Activated T-cell treated with anti-CD3 and anti-CD28 coated beads, Interleukin-2, amount 50 U/mL, for 1 hour (primary cell): ENCODE measurements at regions not wholly inside any gene's neighbourhood (a gene's known extent, or its start where the extent isn't known, plus 50 kb on each side); places are given as distances from the start of the nearest gene placed in this dataset.

ENCODE experiments used
- DNase-seq: peaks from one replicate; pipeline ENCODE4 v3.0.0-alpha.2; 2020

GRCh38 chr3:194977356-194977755 is 291.7 kb downstream of the FAM43A start:
- no peak for DNase-seq

DNA sequence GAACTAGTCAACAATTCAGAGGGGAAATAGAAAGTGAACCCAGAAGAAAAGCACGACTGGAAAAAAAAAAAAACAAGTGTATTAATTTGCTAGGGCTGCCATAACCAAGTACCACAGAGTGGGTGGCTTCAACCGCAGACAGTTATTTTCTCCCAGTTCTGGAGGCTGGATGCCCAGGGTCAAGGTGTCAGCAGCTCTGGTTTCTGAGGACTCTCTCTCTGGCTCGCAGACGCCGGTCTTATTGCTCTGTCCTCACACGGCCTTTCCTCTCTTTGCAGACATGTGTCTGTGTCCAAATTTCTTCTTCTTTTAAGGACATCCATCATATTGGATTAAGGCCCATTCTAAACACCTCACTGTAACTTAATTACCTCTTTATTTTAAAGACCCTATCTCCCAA is 291.8 kb downstream of the XXYLT1 start:
- no peak for DNase-seq

DNA sequence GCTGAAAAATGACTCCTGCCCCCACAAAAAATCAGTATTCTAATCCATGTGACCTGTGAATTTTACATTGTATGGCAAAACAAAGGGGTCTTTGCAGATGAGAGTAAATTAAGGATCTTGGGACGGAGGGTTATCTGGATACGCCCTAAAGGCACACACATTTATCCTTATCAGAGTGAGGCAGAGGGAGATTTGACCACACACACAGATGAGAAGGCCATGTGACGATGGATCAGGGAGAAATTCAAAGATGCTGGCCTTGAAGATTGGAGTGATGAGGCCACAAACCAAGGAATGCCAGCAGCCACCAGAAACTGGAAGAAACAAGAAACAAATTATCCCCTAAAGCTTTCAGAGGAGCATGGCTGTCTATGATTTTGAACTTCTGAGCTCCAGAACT is 288.5 kb downstream of the XXYLT1 start:
- no peak for DNase-seq

GRCh38 chr3:194983121-194983520 is 287.8 kb downstream of the XXYLT1 start:
- DNase-seq: no peak

DNA sequence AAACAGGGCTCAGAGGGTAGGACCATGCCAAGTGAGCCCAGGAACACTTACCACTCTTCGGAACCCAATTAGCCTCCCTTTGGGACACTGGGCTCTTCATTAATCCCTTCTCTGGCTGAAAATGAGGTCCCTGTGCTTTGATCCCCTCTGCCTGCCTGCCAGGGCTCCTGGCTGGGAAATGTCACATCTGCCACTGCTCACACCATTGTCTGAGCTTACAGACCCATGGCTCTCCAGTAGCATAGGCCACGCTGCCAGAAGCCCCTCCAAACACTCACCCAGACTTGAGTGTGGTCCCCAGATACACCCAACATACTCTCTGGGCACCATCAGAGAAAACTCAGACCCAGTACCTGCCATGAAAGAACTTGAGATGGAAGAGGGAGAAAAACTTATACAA is 287.3 kb downstream of the XXYLT1 start:
- DNase-seq: no peak

- no peak for DNase-seq
Observed at GRCh38 chr3:194984066-194984465, 286.9 kb downstream of the XXYLT1 start.

- DNase-seq: no peak
Observed at GRCh38 chr3:194984622-194985021, 286.3 kb downstream of the XXYLT1 start.

DNA sequence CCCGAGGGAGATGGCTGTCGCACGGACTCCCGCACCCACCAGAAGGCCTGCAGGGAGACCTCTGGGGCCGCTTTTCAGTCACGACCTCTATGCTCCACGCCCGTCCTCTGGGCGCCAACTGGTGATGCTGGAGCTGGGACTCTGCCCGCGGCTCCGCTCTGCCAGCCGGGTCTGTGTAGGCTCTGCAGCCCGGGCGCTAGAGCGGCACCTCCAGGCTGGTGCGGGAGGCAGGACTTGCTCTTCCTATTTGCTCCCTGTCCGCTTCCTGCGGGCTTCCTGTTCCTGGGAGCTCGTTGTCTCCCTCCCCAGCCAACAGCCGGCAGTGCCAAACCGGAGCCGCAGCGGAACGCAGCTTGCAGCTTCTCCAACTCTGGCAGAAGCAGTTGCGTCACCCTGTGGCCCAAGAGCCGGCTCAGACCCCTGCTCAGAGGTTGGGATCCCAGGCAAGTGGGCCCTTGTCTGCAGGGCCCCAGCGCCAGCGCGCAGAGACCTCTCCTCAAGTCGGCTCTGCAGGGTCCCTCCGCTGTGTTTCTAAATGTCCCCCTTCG is 285.9 kb downstream of the XXYLT1 start:
- no peak for DNase-seq

- DNase-seq: no peak
Observed at GRCh38 chr3:194986208-194987043, 284.5 kb downstream of the XXYLT1 start.

DNA sequence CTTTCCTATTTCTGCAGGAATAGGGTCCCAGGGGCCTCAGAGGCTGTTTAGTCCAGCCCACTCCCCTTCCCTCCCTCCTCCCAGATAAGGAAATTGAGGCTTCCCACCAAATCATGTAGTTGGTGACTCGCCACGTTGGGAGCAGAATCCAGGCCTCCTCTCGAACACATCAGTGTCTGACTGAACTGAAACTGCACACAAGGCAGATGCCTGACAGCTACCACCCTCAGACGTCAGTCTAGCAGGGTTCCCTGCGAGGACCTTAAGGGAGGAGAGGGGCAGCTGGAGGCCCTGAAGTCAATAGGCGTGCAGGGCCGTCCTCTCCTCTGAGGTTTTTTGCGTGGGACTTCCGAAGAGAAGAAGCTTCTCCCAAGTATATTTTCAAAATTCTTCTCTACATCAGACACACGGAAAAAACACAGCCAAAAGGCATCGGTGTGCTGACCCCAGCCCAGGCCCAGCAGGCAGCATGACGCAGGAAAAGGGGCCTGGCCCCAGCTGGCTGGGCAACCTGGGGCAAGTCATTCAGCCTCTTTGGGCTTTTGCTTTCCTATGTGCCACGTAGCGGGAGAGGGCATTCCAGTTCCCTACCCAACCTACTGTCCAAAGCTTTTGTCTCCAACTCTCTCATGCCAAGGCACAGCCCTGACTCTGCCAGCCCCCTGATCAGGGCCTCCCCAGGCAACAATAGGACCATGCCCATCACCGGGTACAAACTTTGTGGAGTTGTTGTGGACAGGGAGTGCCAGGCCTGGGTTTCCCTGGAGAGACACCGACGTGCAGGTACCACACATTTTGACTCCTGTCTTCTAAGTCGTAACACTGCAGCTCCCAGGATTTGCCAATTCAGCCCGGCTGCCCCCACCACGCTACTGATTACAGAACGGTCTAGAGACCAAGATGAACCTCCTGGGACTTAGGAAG is 283.1 kb downstream of the XXYLT1 start:
- no peak for DNase-seq

GRCh38 chr3:194988495-194989165 is 282.3 kb downstream of the XXYLT1 start:
- DNase-seq: no peak

DNA sequence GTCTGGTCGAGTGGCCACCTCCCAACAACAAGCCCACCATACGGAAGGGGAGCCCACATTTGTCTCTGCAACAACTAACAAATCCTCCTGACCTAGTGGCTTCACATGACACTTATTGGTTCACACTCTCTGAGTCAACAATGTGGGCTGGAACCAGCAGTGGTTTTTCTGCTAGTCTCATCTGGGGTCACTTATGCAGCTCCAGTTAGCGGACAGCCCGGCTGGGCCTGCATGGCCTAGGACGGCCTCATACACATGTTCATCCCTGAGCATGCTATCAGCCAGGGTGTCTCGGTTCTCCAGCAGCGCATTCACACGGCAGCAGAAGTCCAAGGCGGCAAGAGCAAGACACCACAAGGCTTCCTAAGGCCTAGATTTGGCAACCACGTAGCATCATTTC is 281.7 kb downstream of the XXYLT1 start:
- no peak for DNase-seq

GRCh38 chr3:194990454-194991337 is 280.3 kb downstream of the XXYLT1 start:
- DNase-seq: no peak

GRCh38 chr3:194991338-194991654 is 279.7 kb downstream of the XXYLT1 start:
- DNase-seq: no peak

DNA sequence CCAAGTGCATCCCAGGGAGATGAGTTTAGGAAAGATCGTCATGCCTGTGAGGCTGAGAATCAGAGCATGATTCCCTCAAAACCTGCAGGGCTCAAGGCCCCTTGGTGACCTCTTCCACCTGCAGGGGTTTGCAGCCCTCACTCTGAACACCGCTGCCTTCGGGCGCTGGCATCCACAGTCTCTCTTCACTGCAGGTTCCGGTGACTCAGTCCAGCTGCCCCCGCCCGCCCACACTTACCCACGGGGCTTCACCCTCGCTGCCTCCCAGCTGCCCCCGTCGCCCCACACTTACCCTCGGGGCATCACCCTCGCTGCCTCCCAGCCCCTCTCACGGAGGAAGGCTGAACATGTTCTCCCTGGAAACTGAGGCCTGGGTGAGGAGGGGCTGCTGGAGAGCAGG is 277.1 kb downstream of the XXYLT1 start:
- DNase-seq: no peak

DNA sequence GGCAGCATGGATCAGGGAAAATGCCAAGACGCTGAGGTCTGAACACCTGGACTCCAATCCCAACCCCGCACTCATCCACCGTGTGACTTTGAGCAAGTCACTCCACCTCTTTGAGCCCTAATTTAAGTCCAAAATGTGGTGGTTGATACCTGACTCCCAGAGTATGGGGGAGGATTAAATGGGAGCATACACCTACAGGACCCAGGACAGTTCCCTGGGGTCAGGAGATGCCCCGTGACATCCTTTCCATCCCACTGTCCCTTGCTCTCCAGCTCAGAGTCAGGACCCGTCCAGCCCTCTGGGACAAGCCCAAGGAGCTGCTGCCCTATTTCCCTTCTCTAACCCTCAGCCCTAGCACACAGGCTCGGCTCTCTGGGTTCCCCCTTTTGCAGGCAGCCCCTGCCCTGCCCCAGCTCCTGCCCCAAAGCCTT is 276.4 kb downstream of the XXYLT1 start:
- no peak for DNase-seq

DNA sequence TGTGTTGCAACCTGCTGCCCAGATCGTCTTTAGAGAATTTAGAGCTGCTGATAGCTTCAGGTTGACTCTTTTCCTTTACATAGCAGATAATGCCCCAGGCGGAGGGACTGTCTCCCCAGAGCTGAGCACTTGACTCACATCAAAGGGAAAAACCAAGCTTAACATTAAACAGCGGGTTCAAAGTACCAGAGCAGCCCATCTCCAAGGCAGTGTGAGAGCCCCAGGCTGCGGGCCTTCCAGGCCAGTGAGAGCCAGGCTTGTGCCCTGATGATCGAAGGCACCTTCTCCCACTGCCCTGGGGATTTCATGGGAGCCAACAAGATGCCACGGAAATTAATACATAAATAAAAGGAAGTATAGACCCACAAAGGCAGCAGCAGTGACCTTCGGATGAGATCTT is 275.6 kb downstream of the XXYLT1 start:
- no peak for DNase-seq

DNA sequence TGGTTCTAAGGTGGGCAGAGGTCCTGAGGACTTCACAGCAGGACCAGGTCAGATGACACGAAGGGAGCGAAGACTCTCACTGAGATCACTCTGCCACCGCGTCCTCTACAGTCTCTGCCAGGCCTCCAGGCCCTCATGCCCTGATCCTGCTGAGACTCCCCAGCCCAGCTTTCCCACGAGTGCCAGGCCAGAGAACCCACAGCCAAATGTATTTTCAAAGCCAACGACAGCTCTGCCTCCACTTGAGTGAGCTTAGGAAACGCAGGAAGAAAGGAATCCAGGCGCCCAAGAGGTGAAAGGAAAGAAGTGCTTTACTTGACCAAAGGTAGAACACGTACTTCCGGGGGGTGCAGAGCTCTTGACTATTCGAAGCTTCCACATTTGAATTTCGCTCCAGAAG is 275.0 kb downstream of the XXYLT1 start:
- no peak for DNase-seq

DNA sequence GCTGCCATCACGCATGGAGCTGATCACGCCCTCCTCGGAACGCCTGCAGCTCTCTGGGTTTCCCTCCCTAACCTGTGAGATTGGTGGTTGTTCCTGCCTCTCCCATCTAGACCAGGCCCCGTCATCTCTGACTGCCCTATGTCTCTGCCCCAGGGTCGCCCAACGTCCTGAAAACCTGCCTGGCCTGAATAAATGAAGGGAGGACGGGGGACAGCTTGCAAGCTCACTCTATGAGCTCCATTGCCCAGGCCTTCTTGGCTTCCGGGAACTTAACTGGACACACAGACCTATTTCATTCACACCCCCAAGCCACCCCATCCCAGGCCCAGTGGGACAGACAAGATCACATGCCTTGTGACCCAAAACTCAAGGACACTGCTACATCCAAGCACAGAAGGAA is 274.2 kb downstream of the XXYLT1 start:
- no peak for DNase-seq

DNA sequence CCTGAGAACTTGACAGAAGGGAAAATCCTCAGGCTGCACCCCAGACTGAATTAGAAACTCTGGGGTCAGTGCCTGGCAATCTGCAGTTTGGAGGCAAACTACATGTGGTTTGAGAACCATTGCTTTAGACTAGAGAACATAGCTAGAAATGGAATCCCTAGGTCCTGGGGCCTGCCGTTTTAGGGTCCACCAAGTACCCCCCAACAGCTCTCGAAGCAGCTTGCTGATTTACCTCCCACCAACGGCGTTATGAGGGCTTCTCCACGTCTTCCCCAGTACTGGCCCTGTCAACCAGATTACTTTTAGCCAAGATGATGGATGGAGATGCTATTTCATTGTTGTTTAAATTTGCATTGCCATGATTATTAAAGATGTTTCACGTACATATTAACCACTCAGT is 272.5 kb downstream of the XXYLT1 start:
- DNase-seq: no peak

GRCh38 chr3:194998948-194999347 is 272.0 kb downstream of the XXYLT1 start:
- no peak for DNase-seq

GRCh38 chr3:194999491-194999890 is 271.5 kb downstream of the XXYLT1 start:
- DNase-seq: no peak
